MCF 10A (cell line): ENCODE measurements at regions not wholly inside any gene's neighbourhood (a gene's known extent, or its start where the extent isn't known, plus 50 kb on each side); places are given as distances from the start of the nearest gene placed in this dataset.

Experiments
- BruUV-seq: library from RNA; stranded (reverse); fragments of 400-500 nt; replicated peaks from 2 replicates; lab custom pipeline; 2021; lab: Mats Ljungman, UMichigan
- CTCF ChIA-PET: fragments of 300-600 bp; sonication (Branson Sonifier 250); formaldehyde crosslinking; extraction: SDS; loops from one replicate; lab custom pipeline; 2021; ENCODE audit warnings: antibody characterized with exemption, inconsistent platforms; lab: Yijun Ruan, JAX
- POLR2A ChIA-PET: fragments of 300-600, 350-650 bp; sonication (Branson Sonifier 250); formaldehyde crosslinking; extraction: SDS; loops from one replicate; lab custom pipeline; 2020; ENCODE audit warnings: antibody characterized with exemption, inconsistent platforms; lab: Yijun Ruan, JAX
- DNase-seq: peaks from one replicate; pipeline ENCODE4 v3.0.0-alpha.2; 2018; ENCODE audit not compliant: unreplicated experiment
- H3K27ac Mint-ChIP-seq: one replicate; pipeline ENCODE4 v1.8.0; 2022; ENCODE audit warnings: mild to moderate bottlenecking, low read depth, mixed read lengths; ENCODE audit not compliant: unreplicated experiment
- H3K27me3 Mint-ChIP-seq: one replicate; pipeline ENCODE4 v1.8.0; 2022; ENCODE audit warnings: mixed read lengths; ENCODE audit not compliant: insufficient read depth, unreplicated experiment
- H3K36me3 Mint-ChIP-seq: one replicate; pipeline ENCODE4 v1.8.0; 2022; ENCODE audit warnings: mild to moderate bottlenecking, moderate library complexity, mixed read lengths; ENCODE audit not compliant: insufficient read depth, unreplicated experiment
- H3K4me1 Mint-ChIP-seq: one replicate; pipeline ENCODE4 v1.8.0; 2022; ENCODE audit warnings: mixed read lengths; ENCODE audit not compliant: insufficient read depth, unreplicated experiment
- H3K4me3 Mint-ChIP-seq: one replicate; pipeline ENCODE4 v1.8.0; 2022; ENCODE audit warnings: mild to moderate bottlenecking, moderate library complexity, mixed read lengths; ENCODE audit not compliant: unreplicated experiment
- H3K9me3 Mint-ChIP-seq: one replicate; pipeline ENCODE4 v1.8.0; 2022; ENCODE audit warnings: mixed read lengths; ENCODE audit not compliant: unreplicated experiment
- intact Hi-C: fragments of 100-400 bp; cut with micrococcal nuclease; formaldehyde crosslinking; loops from 2 replicates; pipeline ENCODE4 v1.14.1; 2022
- TF ChIP-seq, protein P1 (sequence below): fragments of 200-600 bp; IDR thresholded peaks from one replicate; pipeline ENCODE4 v1.8.0; 2022; ENCODE audit warnings: antibody characterized with exemption, mild to moderate bottlenecking; ENCODE audit not compliant: unreplicated experiment

DNA sequence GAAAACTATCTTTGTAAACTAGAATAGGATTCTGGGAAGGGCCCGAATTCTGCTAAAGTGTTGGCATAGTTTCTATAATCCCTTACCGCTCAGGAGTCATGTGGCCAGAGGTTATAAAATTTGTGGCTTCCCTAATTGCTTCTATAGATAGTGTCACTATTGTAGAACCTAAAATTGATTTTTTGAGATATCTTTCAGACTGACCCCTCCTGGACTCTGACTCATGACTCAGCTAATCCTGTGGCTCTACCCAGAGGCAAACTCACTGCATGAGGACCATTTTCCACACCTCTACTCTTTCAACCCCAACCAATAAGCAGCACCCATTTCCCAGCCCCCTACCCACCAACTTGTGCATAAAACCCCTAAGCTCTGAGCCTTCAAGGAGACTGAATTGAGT is 61.8 kb upstream of the PRSS23 start:
- Mint-ChIP-seq H3K36me3 (no peaks in the 10 kb centered on the region), H3K27me3 (no peaks in the 10 kb centered on the region), H3K9me3 (no peaks in the 10 kb centered on the region), H3K4me3 (no peak overlapping the region), H3K27ac (peak overlapping the region; percentile 36), H3K4me1 (peaks cover 76% of the 10 kb centered on the region)
- no peak for DNase-seq
- TF ChIP-seq, protein P1, sequence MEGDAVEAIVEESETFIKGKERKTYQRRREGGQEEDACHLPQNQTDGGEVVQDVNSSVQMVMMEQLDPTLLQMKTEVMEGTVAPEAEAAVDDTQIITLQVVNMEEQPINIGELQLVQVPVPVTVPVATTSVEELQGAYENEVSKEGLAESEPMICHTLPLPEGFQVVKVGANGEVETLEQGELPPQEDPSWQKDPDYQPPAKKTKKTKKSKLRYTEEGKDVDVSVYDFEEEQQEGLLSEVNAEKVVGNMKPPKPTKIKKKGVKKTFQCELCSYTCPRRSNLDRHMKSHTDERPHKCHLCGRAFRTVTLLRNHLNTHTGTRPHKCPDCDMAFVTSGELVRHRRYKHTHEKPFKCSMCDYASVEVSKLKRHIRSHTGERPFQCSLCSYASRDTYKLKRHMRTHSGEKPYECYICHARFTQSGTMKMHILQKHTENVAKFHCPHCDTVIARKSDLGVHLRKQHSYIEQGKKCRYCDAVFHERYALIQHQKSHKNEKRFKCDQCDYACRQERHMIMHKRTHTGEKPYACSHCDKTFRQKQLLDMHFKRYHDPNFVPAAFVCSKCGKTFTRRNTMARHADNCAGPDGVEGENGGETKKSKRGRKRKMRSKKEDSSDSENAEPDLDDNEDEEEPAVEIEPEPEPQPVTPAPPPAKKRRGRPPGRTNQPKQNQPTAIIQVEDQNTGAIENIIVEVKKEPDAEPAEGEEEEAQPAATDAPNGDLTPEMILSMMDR, result no peak
- no TSS peak for BruUV-seq
- ChIA-PET POLR2A (interaction anchor here (0.6 kb wide), 2 partner anchors 19 to 54 kb away, joined by 3 to 4 read pairs; no protein-coding TSS in a partner anchor), CTCF (no interaction called here)
- intact Hi-C loops, result no loop called here

- ChIA-PET POLR2A (interaction anchor here (0.6 to 1.9 kb wide), 5 partner anchors 9 to 312 kb away, joined by 3 to 5 read pairs (median 3); no protein-coding TSS in a partner anchor), CTCF (interaction anchor here (0.6 to 1.1 kb wide), 2 partner anchors 17 kb away, joined by 3 read pairs; no protein-coding TSS in a partner anchor)
- H3K9me3 Mint-ChIP-seq, result no peaks in the 10 kb centered on the region
- peak overlapping the region; percentile 76 for H3K27ac Mint-ChIP-seq
- H3K27me3 Mint-ChIP-seq, result no peaks in the 10 kb centered on the region
- H3K4me3 Mint-ChIP-seq, result peak overlapping the region; percentile 6
- BruUV-seq, result no TSS peak
- peaks cover 68% of the 10 kb centered on the region for H3K4me1 Mint-ChIP-seq
- no peaks in the 10 kb centered on the region for H3K36me3 Mint-ChIP-seq
- peak; percentile 78 for DNase-seq
- TF ChIP-seq, protein P1, result no peak
- intact Hi-C loops, result no loop called here
Measured at GRCh38 chr11:86737737-86738136, 62.6 kb upstream of the PRSS23 start.

DNA sequence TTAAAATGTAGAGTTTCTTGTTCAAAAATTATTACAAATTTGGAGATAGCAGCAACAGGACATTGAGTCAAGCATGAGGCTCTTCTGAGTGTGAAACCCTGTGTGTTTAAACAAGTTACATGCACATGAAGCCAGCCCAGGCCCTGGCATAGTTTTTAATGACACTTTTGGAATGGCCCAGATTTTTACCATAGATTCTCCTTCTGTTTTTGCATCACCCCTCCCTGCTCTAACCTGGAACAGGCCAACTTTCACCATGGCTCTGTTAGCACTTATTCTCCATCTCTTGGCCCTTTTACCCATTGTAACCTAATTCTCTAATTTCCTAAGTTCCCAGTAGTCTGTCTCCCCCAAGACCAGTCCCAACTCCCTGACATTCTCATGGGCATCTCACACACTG is 63.1 kb upstream of the PRSS23 start:
- no peaks in the 10 kb centered on the region for H3K27me3 Mint-ChIP-seq
- H3K9me3 Mint-ChIP-seq, result no peaks in the 10 kb centered on the region
- TF ChIP-seq, protein P1, result no peak
- ChIA-PET POLR2A (interaction anchor here (0.6 to 1.9 kb wide), 5 partner anchors 9 to 311 kb away, joined by 3 to 5 read pairs (median 3); no protein-coding TSS in a partner anchor), CTCF (interaction anchor here (0.6 to 1.1 kb wide), 4 partner anchors 17 to 120 kb away, joined by 3 read pairs; no protein-coding TSS in a partner anchor)
- no peaks in the 10 kb centered on the region for H3K36me3 Mint-ChIP-seq
- no peak for DNase-seq
- intact Hi-C loops, result no loop called here
- peaks cover 63% of the 10 kb centered on the region for H3K4me1 Mint-ChIP-seq
- no peak overlapping the region for H3K4me3 Mint-ChIP-seq
- peak overlapping the region; percentile 76 for H3K27ac Mint-ChIP-seq
- BruUV-seq, result no TSS peak

DNA sequence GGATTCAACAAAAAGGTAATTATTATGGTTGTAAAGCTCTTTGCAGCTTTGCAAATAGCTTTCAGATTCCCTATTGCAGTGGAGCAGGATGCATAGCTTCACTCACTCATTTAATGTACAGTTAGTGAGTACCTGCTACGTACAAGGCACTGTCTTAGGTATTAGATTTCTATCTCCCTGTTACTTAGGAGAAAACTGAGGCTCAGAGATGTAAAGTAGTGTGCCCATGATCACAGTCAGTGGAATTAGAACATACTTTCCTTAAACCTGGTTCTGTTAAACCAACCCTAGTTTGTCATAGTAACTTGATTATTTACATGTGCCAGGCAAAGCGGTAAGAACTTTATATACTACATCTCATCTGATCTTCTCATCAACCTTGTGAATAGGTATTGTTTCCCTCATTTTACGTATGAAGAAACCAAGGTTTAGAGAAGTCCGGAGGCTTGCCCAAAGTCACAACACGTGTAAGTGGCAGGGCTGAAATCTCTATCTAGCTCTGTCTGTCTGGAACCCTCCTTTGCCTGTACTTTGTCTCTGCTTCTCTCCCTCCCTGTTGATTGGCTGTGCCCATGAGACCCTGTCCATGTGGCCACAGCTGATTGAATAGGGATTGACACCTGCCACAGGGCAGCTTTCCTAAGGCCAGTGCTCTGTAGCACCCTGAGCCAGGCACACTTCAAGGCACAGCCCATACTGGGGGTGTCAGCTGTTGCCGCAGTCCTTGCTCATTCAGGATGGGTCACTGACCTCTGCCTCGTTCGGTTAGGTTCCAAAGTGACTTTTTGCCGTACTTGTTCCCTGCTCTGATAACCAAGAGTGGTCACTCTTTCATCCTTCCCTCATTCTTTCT is 63.8 kb upstream of the PRSS23 start:
- Mint-ChIP-seq H3K27me3 (no peaks in the 10 kb centered on the region), H3K4me3 (no peak overlapping the region), H3K27ac (no peak overlapping the region), H3K4me1 (peaks cover 55% of the 10 kb centered on the region), H3K9me3 (no peaks in the 10 kb centered on the region), H3K36me3 (no peaks in the 10 kb centered on the region)
- intact Hi-C loops, result no loop called here
- CTCF ChIA-PET, result interaction anchor here (0.6 to 0.9 kb wide), 4 partner anchors 9 to 122 kb away, joined by 3 to 4 read pairs (median 3); no protein-coding TSS in a partner anchor
- POLR2A ChIA-PET, result interaction anchor here (0.8 to 1.9 kb wide), 3 partner anchors 8 to 50 kb away, joined by 3 to 5 read pairs (median 3); no protein-coding TSS in a partner anchor
- DNase-seq, result no peak
- TF ChIP-seq, protein P1, result no peak
- no TSS peak for BruUV-seq
